Prostate gland (tissue), 2 donors: ENCODE measurements at regions not wholly inside any gene's neighbourhood (a gene's known extent, or its start where the extent isn't known, plus 50 kb on each side); places are given as distances from the start of the nearest gene placed in this dataset.

Experiments used
- CTCF ChIP-seq, 4 experiments: fragments of 200-600 bp in 2 of 4; fragments of 450-650 bp in 2 of 4; sonication (generic) in 2 of 4; IDR thresholded peaks; 1 replicate in 3 of 4; 2 replicates in 1 of 4; pipeline ENCODE4 v1.5.1; 2016 to 2019; ENCODE audit warnings: antibody characterized with exemption in 4 of 4, mild to moderate bottlenecking in 2 of 4, moderate library complexity in 2 of 4
- POLR2A ChIP-seq: fragments of 450-650 bp; IDR thresholded peaks from one replicate; pipeline ENCODE4 v1.6.1; 2016; ENCODE audit warnings: antibody characterized with exemption, mild to moderate bottlenecking
- POLR2AphosphoS5 ChIP-seq: sonication (generic); formaldehyde crosslinking; IDR thresholded peaks from one replicate; pipeline ENCODE4 v1.6.1; 2017; ENCODE audit warnings: antibody characterized with exemption

DNA sequence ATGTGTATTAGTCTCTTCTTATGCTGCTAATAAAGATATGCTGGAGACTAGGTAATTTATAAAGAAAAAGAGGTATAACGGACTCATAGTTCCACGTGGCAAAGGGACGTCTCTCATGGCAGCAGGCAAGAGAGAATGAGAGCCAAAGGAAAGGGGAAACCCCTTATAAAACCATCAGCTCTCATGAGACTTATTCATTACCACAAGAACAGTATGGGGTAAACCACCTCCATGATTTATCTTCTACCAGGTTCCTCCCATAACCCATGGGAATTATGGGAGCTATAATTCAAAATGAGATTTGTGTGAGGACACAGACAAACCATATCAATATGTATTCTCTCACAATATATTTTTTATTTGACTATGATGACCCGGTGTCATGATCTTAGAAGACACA lies 109.1 kb downstream of the UTRN start:
- TF ChIP-seq CTCF (IDR thresholded peaks at IDR 0.05) (no peak), POLR2A (no peak), POLR2AphosphoS5 (no peak)
